ENCODE measurements at regions not wholly inside any gene's neighbourhood (a gene's known extent, or its start where the extent isn't known, plus 50 kb on each side); places are given as distances from the start of the nearest gene placed in this dataset.
"Not testable (repeated sequence)": the region's sequence is repeated elsewhere in the genome, so short reads cannot be mapped to it uniquely, and the experiment has no call there.

- no peaks in the 10 kb centered on the region for H3K36me3 Mint-ChIP-seq
- H3K4me3 Mint-ChIP-seq: no peak overlapping the region
- H3K27me3 Mint-ChIP-seq: no peaks in the 10 kb centered on the region
- no peaks in the 10 kb centered on the region for H3K4me1 Mint-ChIP-seq
- H3K27ac Mint-ChIP-seq: peak overlapping the region; percentile 20
- H3K9me3 Mint-ChIP-seq: no peaks in the 10 kb centered on the region
Measured at GRCh38 chrY:8034673-8035072, 1123.1 kb upstream of the AMELY start.

- Mint-ChIP-seq H3K4me1 (no peaks in the 10 kb centered on the region), H3K36me3 (no peaks in the 10 kb centered on the region), H3K9me3 (no peaks in the 10 kb centered on the region), H3K4me3 (no peak overlapping the region), H3K27me3 (no peaks in the 10 kb centered on the region), H3K27ac (no peak overlapping the region)
Measured at GRCh38 chrY:8033200-8033599, 1121.6 kb upstream of the AMELY start.

GRCh38 chrY:8020540-8020939 lies 1109.0 kb upstream of the AMELY start:
- Mint-ChIP-seq H3K4me3 (no peak overlapping the region), H3K27me3 (no peaks in the 10 kb centered on the region), H3K27ac (no peak overlapping the region), H3K4me1 (peaks cover 4% of the 10 kb centered on the region), H3K36me3 (no peaks in the 10 kb centered on the region), H3K9me3 (no peaks in the 10 kb centered on the region)

GRCh38 chrY:8011515-8011914 lies 1100.0 kb upstream of the AMELY start:
- Mint-ChIP-seq H3K27ac (no peak overlapping the region), H3K36me3 (no peaks in the 10 kb centered on the region), H3K9me3 (no peaks in the 10 kb centered on the region), H3K4me1 (no peaks in the 10 kb centered on the region), H3K27me3 (no peaks in the 10 kb centered on the region), H3K4me3 (no peak overlapping the region)

DNA sequence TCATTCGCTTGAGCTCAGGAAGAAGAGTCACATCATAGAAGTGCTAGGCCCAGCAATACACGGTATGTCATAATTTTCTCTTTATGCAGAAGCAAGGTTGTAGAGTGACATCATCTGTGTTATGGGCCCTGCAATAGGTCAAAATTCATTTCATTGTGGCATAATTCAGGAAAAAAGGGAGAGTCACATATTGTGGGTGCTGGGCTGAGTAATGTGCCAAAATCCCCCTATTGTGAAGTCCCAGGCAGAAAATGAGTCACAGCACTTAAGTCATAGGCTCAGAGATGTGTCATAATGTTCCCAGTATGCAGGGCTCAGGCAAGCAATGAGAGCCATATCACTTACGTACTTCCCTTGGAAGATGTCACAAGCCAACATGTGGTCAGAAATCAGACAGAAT lies 1092.6 kb upstream of the AMELY start:
- peak overlapping the region; percentile 62 for H3K27ac Mint-ChIP-seq
- H3K9me3 Mint-ChIP-seq: no peaks in the 10 kb centered on the region
- peaks cover 12% of the 10 kb centered on the region for H3K4me1 Mint-ChIP-seq
- peaks cover 3% of the 10 kb centered on the region for H3K36me3 Mint-ChIP-seq
- H3K4me3 Mint-ChIP-seq: no peak overlapping the region
- H3K27me3 Mint-ChIP-seq: no peaks in the 10 kb centered on the region

GRCh38 chrY:7996726-7997125 lies 1085.2 kb upstream of the AMELY start:
- Mint-ChIP-seq H3K36me3 (peaks cover 5% of the 10 kb centered on the region), H3K27me3 (peaks cover 2% of the 10 kb centered on the region), H3K4me1 (no peaks in the 10 kb centered on the region), H3K4me3 (no peak overlapping the region), H3K27ac (no peak overlapping the region), H3K9me3 (peaks cover 8% of the 10 kb centered on the region)

GRCh38 chrY:7994781-7995180 lies 1083.2 kb upstream of the AMELY start:
- not testable (repeated sequence) for H3K36me3 Mint-ChIP-seq, H3K27ac Mint-ChIP-seq, H3K4me3 Mint-ChIP-seq, H3K4me1 Mint-ChIP-seq, H3K27me3 Mint-ChIP-seq
- H3K9me3 Mint-ChIP-seq: peaks cover 11% of the 10 kb centered on the region

GRCh38 chrY:7979770-7980169 lies 1068.2 kb upstream of the AMELY start:
- Mint-ChIP-seq H3K36me3 (no peaks in the 10 kb centered on the region), H3K4me3 (no peak overlapping the region), H3K27ac (no peak overlapping the region), H3K9me3 (no peaks in the 10 kb centered on the region), H3K4me1 (no peaks in the 10 kb centered on the region), H3K27me3 (no peaks in the 10 kb centered on the region)

GRCh38 chrY:7977301-7977700 lies 1065.7 kb upstream of the AMELY start:
- Mint-ChIP-seq H3K36me3 (no peaks in the 10 kb centered on the region), H3K4me1 (no peaks in the 10 kb centered on the region), H3K27ac (no peak overlapping the region), H3K9me3 (no peaks in the 10 kb centered on the region), H3K4me3 (no peak overlapping the region), H3K27me3 (no peaks in the 10 kb centered on the region)

DNA sequence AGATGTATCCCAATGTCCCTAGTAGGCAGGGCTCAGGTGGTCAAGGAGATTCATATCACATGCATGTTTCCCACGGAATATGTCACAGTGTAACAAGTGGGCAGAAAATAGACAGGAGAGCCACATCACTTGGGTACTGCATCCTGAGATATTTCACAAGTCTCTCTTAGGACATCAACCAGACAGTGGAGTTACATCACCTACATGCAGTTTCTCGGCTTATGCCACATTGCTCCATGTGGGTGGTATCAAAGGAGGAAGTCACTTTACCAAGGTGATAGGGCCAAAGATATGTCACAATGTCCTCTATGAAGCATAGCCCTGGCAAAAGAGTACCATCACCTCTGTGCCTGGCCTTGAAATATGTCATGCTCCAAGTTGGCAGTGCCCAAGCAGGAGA lies 1056.7 kb upstream of the AMELY start:
- Mint-ChIP-seq H3K27ac (no peak overlapping the region), H3K4me3 (no peak overlapping the region)

DNA sequence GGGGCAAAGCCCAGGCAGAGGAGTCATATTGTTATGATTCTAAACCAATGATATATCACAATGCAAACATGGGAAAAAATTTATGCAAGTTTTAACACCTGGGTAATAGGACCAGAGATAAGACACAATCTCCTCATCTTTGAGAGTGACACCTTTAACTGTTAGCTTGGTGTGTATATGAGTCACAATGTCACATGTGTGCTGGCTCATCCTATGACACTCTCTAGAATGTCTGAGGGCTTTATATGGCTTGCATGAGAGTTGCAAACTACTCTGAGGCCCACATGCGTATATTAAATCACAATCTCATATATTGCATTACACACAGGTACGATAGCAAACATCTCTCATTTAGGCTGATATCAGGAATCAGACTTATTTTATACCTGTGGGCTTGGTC lies 1055.4 kb upstream of the AMELY start:
- H3K4me1 Mint-ChIP-seq: no peaks in the 10 kb centered on the region
- no peaks in the 10 kb centered on the region for H3K36me3 Mint-ChIP-seq
- H3K4me3 Mint-ChIP-seq: no peak overlapping the region
- no peaks in the 10 kb centered on the region for H3K27me3 Mint-ChIP-seq
- no peak overlapping the region for H3K27ac Mint-ChIP-seq
- H3K9me3 Mint-ChIP-seq: no peaks in the 10 kb centered on the region

More for the DNA sequence above, 1056.7 kb upstream of the AMELY start:
- no peaks in the 10 kb centered on the region for H3K4me1 Mint-ChIP-seq
- H3K9me3 Mint-ChIP-seq: no peaks in the 10 kb centered on the region
- no peaks in the 10 kb centered on the region for H3K27me3 Mint-ChIP-seq
- no peaks in the 10 kb centered on the region for H3K36me3 Mint-ChIP-seq

- no peak overlapping the region for H3K4me3 Mint-ChIP-seq
- H3K27ac Mint-ChIP-seq: no peak overlapping the region
- H3K4me1 Mint-ChIP-seq: no peaks in the 10 kb centered on the region
- no peaks in the 10 kb centered on the region for H3K9me3 Mint-ChIP-seq
- H3K27me3 Mint-ChIP-seq: no peaks in the 10 kb centered on the region
- no peaks in the 10 kb centered on the region for H3K36me3 Mint-ChIP-seq
Measured at GRCh38 chrY:7963393-7963792, 1051.8 kb upstream of the AMELY start.

DNA sequence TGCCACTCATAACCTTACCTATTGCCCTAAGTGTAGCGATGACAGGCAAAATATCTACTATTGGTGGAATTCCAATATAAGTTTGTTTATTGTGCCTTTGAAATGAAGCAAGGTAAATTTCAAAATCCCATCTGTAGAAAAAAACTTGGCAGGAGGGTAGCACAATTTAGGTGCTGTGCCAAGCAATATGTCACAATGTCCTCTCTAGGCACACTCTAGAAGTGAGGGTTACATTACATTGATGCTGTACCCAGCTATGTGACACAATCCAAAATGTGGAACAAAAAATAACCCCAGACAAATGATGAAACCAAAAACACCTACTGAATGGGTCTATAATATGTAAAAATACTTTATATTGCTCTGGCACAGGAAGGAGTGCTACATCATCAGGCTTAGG lies 1050.8 kb upstream of the AMELY start:
- Mint-ChIP-seq H3K27ac (no peak overlapping the region), H3K4me1 (no peaks in the 10 kb centered on the region), H3K4me3 (no peak overlapping the region), H3K36me3 (no peaks in the 10 kb centered on the region), H3K27me3 (peaks cover 1% of the 10 kb centered on the region), H3K9me3 (no peaks in the 10 kb centered on the region)

DNA sequence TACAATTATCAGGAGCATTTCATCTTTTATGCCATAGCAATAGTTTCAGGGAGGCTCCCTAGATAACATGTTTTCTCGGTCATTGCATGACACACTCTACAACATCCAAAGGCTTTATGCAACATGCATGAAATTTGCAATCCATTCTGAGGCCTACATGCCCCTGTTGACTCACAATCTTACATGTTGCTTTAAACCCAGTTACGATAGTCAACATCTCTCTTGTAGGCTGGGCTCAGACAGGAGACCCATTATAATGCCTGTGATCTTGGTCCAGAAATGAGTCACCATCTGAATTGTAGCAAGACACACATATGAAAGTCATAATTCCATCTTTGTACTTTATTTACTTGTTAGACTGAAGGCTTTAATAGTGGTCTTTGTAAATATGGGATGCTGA lies 1050.3 kb upstream of the AMELY start:
- Mint-ChIP-seq H3K4me1 (no peaks in the 10 kb centered on the region), H3K27me3 (peaks cover 1% of the 10 kb centered on the region), H3K9me3 (no peaks in the 10 kb centered on the region), H3K27ac (no peak overlapping the region), H3K4me3 (no peak overlapping the region), H3K36me3 (no peaks in the 10 kb centered on the region)

- no peak overlapping the region for H3K4me3 Mint-ChIP-seq
- H3K27me3 Mint-ChIP-seq: peaks cover 1% of the 10 kb centered on the region
- no peaks in the 10 kb centered on the region for H3K4me1 Mint-ChIP-seq
- H3K9me3 Mint-ChIP-seq: no peaks in the 10 kb centered on the region
- no peak overlapping the region for H3K27ac Mint-ChIP-seq
- H3K36me3 Mint-ChIP-seq: no peaks in the 10 kb centered on the region
Measured at GRCh38 chrY:7957773-7958172, 1046.2 kb upstream of the AMELY start.

DNA sequence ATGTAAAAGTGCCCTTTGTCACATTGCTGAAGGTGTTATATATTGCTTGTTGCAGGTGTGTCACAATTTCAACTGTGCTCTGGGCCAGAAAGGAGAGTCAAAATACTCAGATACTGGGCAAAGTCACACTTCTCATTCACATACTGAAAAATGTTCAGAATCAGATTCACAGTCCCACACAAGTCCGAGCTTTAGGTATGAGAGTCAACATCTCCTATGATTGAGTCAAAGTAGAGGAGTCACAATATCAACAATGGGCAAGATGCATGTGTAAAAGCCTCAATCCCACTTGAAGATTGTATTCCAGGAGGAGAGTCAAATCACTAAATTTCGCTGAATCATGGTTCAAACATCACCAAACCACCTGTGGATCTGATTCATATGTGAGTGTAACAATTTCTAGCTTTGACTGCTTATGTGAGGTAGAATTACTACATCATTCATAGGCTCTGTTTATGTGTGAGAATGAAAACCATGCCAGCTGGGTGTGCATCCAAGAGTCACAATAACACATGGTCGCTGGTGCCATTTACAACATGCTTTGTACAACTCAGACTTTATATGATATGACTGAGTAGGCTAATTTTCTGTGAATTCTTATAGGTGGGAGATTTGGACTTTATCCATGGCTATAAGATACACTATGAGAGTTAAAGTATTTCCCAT lies 1039.8 kb upstream of the AMELY start:
- no peaks in the 10 kb centered on the region for H3K27me3 Mint-ChIP-seq
- no peaks in the 10 kb centered on the region for H3K4me1 Mint-ChIP-seq
- no peak overlapping the region for H3K27ac Mint-ChIP-seq
- H3K9me3 Mint-ChIP-seq: no peaks in the 10 kb centered on the region
- H3K4me3 Mint-ChIP-seq: no peak overlapping the region
- no peaks in the 10 kb centered on the region for H3K36me3 Mint-ChIP-seq

DNA sequence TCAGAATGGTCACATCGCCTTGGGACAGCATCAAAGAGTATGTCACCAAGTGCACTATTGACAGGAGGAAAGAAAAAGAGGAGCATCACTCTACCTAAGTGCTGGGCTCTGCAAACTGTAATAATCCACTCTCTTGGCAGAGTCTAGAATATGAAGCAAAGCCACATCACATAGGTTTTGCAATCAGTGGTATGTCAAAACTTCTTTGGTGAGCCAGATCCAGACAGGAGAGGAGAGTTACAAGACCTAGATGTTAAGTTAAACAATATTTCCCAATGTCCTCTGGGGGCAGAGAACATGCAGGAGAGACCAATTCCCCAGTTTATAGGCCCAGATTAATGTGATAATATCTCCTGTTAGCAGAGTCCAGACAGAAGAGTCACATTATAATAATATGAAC lies 1032.6 kb upstream of the AMELY start:
- no peaks in the 10 kb centered on the region for H3K4me1 Mint-ChIP-seq
- no peak overlapping the region for H3K27ac Mint-ChIP-seq
- no peaks in the 10 kb centered on the region for H3K9me3 Mint-ChIP-seq
- H3K36me3 Mint-ChIP-seq: no peaks in the 10 kb centered on the region
- no peak overlapping the region for H3K4me3 Mint-ChIP-seq
- no peaks in the 10 kb centered on the region for H3K27me3 Mint-ChIP-seq
